ENCODE measurements at regions not wholly inside any gene's neighbourhood (a gene's known extent, or its start where the extent isn't known, plus 50 kb on each side); places are given as distances from the start of the nearest gene placed in this dataset.
"Not testable (repeated sequence)": the region's sequence is repeated elsewhere in the genome, so short reads cannot be mapped to it uniquely, and the experiment has no call there.

DNA sequence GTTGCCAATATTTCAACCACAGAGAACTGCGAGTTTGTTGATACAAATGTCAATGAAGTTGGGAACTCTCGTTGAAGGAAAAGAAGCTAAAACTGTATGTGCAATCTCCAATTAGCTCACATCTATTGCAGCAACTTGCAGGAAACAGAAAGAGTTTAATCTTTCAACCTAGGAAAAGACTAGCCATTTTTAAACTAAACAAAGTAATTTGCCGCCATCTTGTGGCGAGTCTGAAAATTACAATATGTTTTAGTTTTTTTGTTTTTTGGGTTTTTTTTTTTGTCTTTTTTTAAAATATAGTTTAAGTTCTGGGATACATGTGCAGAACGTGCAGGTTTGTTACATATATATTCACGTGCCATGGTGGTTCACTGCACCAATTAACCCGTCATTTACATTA, 131.2 kb upstream of the FOXG1 start:
- WGBS (ENCODE audit: insufficient coverage): no CpG with 5 or more reads among the region's 7 CpGs
- H3K4me1 ChIP-seq (ENCODE audit: control insufficient read depth, insufficient read depth, low read length): no peaks in the 10 kb centered on the region
- DNase-seq (ENCODE audit: low read depth in 4 of 6, low spot score in 6 of 6): peak; percentile 17 to 86 (median 36)
- no peak overlapping the region for H3K27ac ChIP-seq (ENCODE audit: low read depth, low read length)
- no peaks in the 10 kb centered on the region for H3K36me3 ChIP-seq (ENCODE audit: control insufficient read depth, insufficient read depth, low read length)
- no peaks in the 10 kb centered on the region for H3K27me3 ChIP-seq (ENCODE audit: control insufficient read depth, insufficient read depth, low read length)
- H3K9me3 ChIP-seq (ENCODE audit: control insufficient read depth, insufficient read depth, low read length): no peaks in the 10 kb centered on the region
- H3K4me3 ChIP-seq (ENCODE audit: low read depth, low read length): no peak overlapping the region

GRCh38 chr14:28635816-28636215, 130.8 kb upstream of the FOXG1 start:
- not testable (repeated sequence) for H3K4me3 ChIP-seq (ENCODE audit: low read depth, low read length); H3K36me3 ChIP-seq (ENCODE audit: control insufficient read depth, insufficient read depth, low read length); H3K27ac ChIP-seq (ENCODE audit: low read depth, low read length); H3K27me3 ChIP-seq (ENCODE audit: control insufficient read depth, insufficient read depth, low read length); DNase-seq (ENCODE audit: low read depth in 4 of 6, low spot score in 6 of 6); H3K9me3 ChIP-seq (ENCODE audit: control insufficient read depth, insufficient read depth, low read length); H3K4me1 ChIP-seq (ENCODE audit: control insufficient read depth, insufficient read depth, low read length)
- WGBS (ENCODE audit: insufficient coverage): no CpG with 5 or more reads among the region's 2 CpGs

DNA sequence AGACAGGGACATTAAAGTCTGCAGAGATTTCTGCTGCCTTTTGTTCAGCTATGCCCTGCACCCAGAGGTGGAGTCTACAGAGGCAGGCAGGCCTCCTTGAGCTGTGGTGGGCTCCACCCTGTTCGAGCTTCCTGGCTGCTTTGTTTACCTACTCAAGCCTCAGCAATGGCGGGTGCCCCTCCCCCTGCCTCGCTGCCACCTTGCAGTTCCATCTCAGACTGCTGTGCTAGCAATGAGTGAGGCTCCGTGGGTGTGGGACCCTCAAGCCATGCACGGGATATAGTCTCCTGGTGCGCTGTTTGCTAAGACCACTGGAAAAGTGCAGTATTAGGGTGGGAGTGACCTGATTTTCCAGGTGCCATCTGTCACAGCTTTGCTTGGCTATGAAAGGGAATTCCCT, 125.4 kb upstream of the FOXG1 start:
- WGBS (ENCODE audit: insufficient coverage): 92% methylated on average over 6 of the region's 6 CpGs
- H3K27me3 ChIP-seq (ENCODE audit: control insufficient read depth, insufficient read depth, low read length); H3K9me3 ChIP-seq (ENCODE audit: control insufficient read depth, insufficient read depth, low read length); H3K27ac ChIP-seq (ENCODE audit: low read depth, low read length); H3K4me1 ChIP-seq (ENCODE audit: control insufficient read depth, insufficient read depth, low read length); DNase-seq (ENCODE audit: low read depth in 4 of 6, low spot score in 6 of 6); H3K36me3 ChIP-seq (ENCODE audit: control insufficient read depth, insufficient read depth, low read length); H3K4me3 ChIP-seq (ENCODE audit: low read depth, low read length): not testable (repeated sequence)

- H3K36me3 ChIP-seq (ENCODE audit: control insufficient read depth, insufficient read depth, low read length): no peaks in the 10 kb centered on the region
- no peak for DNase-seq (ENCODE audit: low read depth in 4 of 6, low spot score in 6 of 6)
- 80% methylated on average over 4 of the region's 5 CpGs for WGBS (ENCODE audit: insufficient coverage)
- no peak overlapping the region for H3K27ac ChIP-seq (ENCODE audit: low read depth, low read length)
- no peaks in the 10 kb centered on the region for H3K9me3 ChIP-seq (ENCODE audit: control insufficient read depth, insufficient read depth, low read length)
- no peaks in the 10 kb centered on the region for H3K27me3 ChIP-seq (ENCODE audit: control insufficient read depth, insufficient read depth, low read length)
- no peaks in the 10 kb centered on the region for H3K4me1 ChIP-seq (ENCODE audit: control insufficient read depth, insufficient read depth, low read length)
- H3K4me3 ChIP-seq (ENCODE audit: low read depth, low read length): no peak overlapping the region
Observed at GRCh38 chr14:28651148-28651547, 115.4 kb upstream of the FOXG1 start.

DNA sequence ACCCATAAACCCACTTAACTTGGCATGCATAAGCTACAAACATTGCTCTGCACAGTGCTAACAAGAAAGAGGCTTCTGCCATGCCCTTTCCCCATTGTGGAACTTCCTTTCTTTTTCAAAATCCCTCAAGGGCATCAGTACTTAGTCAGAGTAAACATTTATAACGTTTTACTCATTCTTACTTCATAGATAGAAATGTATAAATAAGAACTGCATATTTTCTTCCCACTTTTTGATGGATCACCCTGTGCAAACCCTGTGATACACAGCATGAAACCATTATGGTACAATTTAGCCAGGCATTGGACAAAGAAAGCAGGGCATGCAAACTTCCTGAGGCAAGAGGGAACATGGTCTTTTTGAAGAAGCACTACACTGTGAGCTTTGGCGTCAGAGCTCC, 113.8 kb upstream of the FOXG1 start:
- no peak for DNase-seq (ENCODE audit: low read depth in 4 of 6, low spot score in 6 of 6)
- Histone ChIP-seq H3K27ac (ENCODE audit: low read depth, low read length) (no peak overlapping the region), H3K36me3 (ENCODE audit: control insufficient read depth, insufficient read depth, low read length) (no peaks in the 10 kb centered on the region), H3K4me3 (ENCODE audit: low read depth, low read length) (no peak overlapping the region), H3K4me1 (ENCODE audit: control insufficient read depth, insufficient read depth, low read length) (no peaks in the 10 kb centered on the region), H3K27me3 (ENCODE audit: control insufficient read depth, insufficient read depth, low read length) (no peaks in the 10 kb centered on the region), H3K9me3 (ENCODE audit: control insufficient read depth, insufficient read depth, low read length) (no peaks in the 10 kb centered on the region)
- WGBS (ENCODE audit: insufficient coverage): 50% methylated on average over 1 of the region's 2 CpGs

GRCh38 chr14:28653521-28653920, 113.1 kb upstream of the FOXG1 start:
- no CpG with 5 or more reads among the region's 2 CpGs for WGBS (ENCODE audit: insufficient coverage)
- Histone ChIP-seq H3K36me3 (ENCODE audit: control insufficient read depth, insufficient read depth, low read length) (no peaks in the 10 kb centered on the region), H3K27ac (ENCODE audit: low read depth, low read length) (no peak overlapping the region), H3K4me1 (ENCODE audit: control insufficient read depth, insufficient read depth, low read length) (no peaks in the 10 kb centered on the region), H3K4me3 (ENCODE audit: low read depth, low read length) (no peak overlapping the region), H3K9me3 (ENCODE audit: control insufficient read depth, insufficient read depth, low read length) (no peaks in the 10 kb centered on the region), H3K27me3 (ENCODE audit: control insufficient read depth, insufficient read depth, low read length) (no peaks in the 10 kb centered on the region)
- no peak for DNase-seq (ENCODE audit: low read depth in 4 of 6, low spot score in 6 of 6)

DNA sequence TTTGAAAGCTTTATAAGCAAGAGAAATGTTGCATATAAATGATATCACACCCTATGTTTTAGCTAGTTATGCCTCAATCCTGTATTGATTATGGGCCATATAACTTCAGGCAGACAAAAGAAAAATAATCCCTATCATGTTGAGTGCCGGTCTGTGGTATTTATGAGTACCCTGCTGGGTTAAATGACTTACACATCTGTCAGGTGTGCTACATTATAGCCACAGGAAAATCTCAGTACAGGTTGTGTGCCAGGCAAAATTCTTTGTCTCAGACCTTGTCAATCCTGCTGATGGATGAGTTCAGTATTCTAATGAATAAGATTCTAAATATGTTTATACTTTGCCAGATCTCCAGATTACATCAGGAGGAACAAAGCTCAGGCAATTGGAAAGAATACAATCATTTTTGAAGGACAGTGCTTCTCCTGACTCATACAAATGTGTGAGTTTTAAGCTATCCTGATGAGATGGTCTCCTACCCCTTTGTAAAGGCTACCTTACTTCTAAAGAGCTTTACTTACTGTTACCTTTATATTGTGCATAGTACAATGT, 109.8 kb upstream of the FOXG1 start:
- no peaks in the 10 kb centered on the region for H3K4me1 ChIP-seq (ENCODE audit: control insufficient read depth, insufficient read depth, low read length)
- H3K36me3 ChIP-seq (ENCODE audit: control insufficient read depth, insufficient read depth, low read length): no peaks in the 10 kb centered on the region
- no CpG with 5 or more reads among the region's 1 CpG for WGBS (ENCODE audit: insufficient coverage)
- no peaks in the 10 kb centered on the region for H3K9me3 ChIP-seq (ENCODE audit: control insufficient read depth, insufficient read depth, low read length)
- no peaks in the 10 kb centered on the region for H3K27me3 ChIP-seq (ENCODE audit: control insufficient read depth, insufficient read depth, low read length)
- no peak overlapping the region for H3K4me3 ChIP-seq (ENCODE audit: low read depth, low read length)
- peak in 1 of 6 donors; percentile 41 for DNase-seq (ENCODE audit: low read depth in 4 of 6, low spot score in 6 of 6)
- H3K27ac ChIP-seq (ENCODE audit: low read depth, low read length): no peak overlapping the region

DNA sequence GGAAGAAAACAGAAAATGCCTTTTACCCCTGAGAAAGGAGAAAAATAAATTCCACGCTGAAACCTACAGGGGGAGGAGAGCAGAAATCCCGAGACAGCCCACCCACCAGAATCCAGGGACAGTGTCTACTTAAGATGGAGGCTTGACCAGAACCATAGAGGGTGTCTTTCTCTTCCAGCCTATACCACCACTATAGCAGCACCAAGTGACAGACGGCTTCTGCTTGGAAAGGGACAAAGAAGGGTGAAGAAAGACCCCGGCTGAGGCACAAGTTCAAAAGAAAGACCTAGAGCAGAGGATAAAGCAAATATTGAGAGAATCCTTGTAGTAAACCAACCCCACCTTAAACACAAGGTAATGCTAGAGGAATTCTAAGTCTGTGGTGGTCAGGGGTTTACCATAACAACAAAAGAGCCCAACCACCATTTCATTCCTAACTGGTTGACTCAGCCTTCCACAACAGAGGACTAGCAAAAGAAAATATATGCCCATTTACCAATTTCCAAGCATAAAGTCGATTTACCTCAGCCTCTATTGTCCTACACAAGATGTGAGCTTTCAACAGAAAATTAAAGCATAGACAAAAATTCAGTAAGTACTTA, 105.3 kb upstream of the FOXG1 start:
- no peaks in the 10 kb centered on the region for H3K27me3 ChIP-seq (ENCODE audit: control insufficient read depth, insufficient read depth, low read length)
- no CpG with 5 or more reads among the region's 5 CpGs for WGBS (ENCODE audit: insufficient coverage)
- no peak overlapping the region for H3K4me3 ChIP-seq (ENCODE audit: low read depth, low read length)
- no peaks in the 10 kb centered on the region for H3K4me1 ChIP-seq (ENCODE audit: control insufficient read depth, insufficient read depth, low read length)
- DNase-seq (ENCODE audit: low read depth in 4 of 6, low spot score in 6 of 6): no peak
- H3K9me3 ChIP-seq (ENCODE audit: control insufficient read depth, insufficient read depth, low read length): no peaks in the 10 kb centered on the region
- H3K27ac ChIP-seq (ENCODE audit: low read depth, low read length): no peak overlapping the region
- no peaks in the 10 kb centered on the region for H3K36me3 ChIP-seq (ENCODE audit: control insufficient read depth, insufficient read depth, low read length)

GRCh38 chr14:28666961-28667360, 99.6 kb upstream of the FOXG1 start:
- no peak overlapping the region for H3K27ac ChIP-seq (ENCODE audit: low read depth, low read length)
- H3K36me3 ChIP-seq (ENCODE audit: control insufficient read depth, insufficient read depth, low read length): no peaks in the 10 kb centered on the region
- no peaks in the 10 kb centered on the region for H3K27me3 ChIP-seq (ENCODE audit: control insufficient read depth, insufficient read depth, low read length)
- no peak for DNase-seq (ENCODE audit: low read depth in 4 of 6, low spot score in 6 of 6)
- H3K4me3 ChIP-seq (ENCODE audit: low read depth, low read length): no peak overlapping the region
- H3K9me3 ChIP-seq (ENCODE audit: control insufficient read depth, insufficient read depth, low read length): no peaks in the 10 kb centered on the region
- H3K4me1 ChIP-seq (ENCODE audit: control insufficient read depth, insufficient read depth, low read length): no peaks in the 10 kb centered on the region
- no CpG with 5 or more reads among the region's 2 CpGs for WGBS (ENCODE audit: insufficient coverage)

- Histone ChIP-seq H3K9me3 (ENCODE audit: control insufficient read depth, insufficient read depth, low read length) (no peaks in the 10 kb centered on the region), H3K36me3 (ENCODE audit: control insufficient read depth, insufficient read depth, low read length) (no peaks in the 10 kb centered on the region), H3K27me3 (ENCODE audit: control insufficient read depth, insufficient read depth, low read length) (no peaks in the 10 kb centered on the region), H3K27ac (ENCODE audit: low read depth, low read length) (no peak overlapping the region), H3K4me1 (ENCODE audit: control insufficient read depth, insufficient read depth, low read length) (no peaks in the 10 kb centered on the region), H3K4me3 (ENCODE audit: low read depth, low read length) (no peak overlapping the region)
- WGBS (ENCODE audit: insufficient coverage): 75% methylated on average over 2 of the region's 2 CpGs
- DNase-seq (ENCODE audit: low read depth in 4 of 6, low spot score in 6 of 6): no peak
Observed at GRCh38 chr14:28671425-28671824, 95.2 kb upstream of the FOXG1 start.

Measured in spinal cord (tissue), 9 donors.